ENCODE measurements at regions not wholly inside any gene's neighbourhood (a gene's known extent, or its start where the extent isn't known, plus 50 kb on each side); places are given as distances from the start of the nearest gene placed in this dataset.

DNA sequence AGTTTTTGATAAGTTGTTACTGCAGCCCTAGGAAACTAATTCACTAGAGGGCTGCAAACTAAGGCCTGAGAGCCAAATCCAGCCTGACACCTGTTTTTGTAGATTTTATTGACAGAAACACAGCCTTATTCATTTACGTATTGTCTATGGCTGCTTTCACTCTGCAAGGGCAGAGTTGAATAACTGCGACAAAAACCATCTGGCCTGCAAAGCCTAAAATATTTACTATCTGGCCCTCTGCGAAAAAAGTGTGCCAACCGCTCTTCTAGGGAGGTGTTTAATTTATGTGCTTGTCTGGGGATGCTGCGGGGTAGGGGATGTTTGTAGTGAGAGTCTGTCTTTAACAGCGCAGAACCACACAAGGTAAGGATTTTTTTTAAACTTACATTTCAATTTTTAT, 165.0 kb upstream of the RBFOX1 start:
- DNase-seq (ENCODE audit: extremely low spot score), result no peak
- TF ChIP-seq, protein P1, sequence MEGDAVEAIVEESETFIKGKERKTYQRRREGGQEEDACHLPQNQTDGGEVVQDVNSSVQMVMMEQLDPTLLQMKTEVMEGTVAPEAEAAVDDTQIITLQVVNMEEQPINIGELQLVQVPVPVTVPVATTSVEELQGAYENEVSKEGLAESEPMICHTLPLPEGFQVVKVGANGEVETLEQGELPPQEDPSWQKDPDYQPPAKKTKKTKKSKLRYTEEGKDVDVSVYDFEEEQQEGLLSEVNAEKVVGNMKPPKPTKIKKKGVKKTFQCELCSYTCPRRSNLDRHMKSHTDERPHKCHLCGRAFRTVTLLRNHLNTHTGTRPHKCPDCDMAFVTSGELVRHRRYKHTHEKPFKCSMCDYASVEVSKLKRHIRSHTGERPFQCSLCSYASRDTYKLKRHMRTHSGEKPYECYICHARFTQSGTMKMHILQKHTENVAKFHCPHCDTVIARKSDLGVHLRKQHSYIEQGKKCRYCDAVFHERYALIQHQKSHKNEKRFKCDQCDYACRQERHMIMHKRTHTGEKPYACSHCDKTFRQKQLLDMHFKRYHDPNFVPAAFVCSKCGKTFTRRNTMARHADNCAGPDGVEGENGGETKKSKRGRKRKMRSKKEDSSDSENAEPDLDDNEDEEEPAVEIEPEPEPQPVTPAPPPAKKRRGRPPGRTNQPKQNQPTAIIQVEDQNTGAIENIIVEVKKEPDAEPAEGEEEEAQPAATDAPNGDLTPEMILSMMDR (IDR thresholded peaks at IDR 0.05; ENCODE audit: control extremely low read depth, extremely low read depth, low read depth, missing control alignments), result no peak
- POLR2A ChIA-PET, result no interaction called here
- CTCF ChIA-PET, result no interaction called here

DNA sequence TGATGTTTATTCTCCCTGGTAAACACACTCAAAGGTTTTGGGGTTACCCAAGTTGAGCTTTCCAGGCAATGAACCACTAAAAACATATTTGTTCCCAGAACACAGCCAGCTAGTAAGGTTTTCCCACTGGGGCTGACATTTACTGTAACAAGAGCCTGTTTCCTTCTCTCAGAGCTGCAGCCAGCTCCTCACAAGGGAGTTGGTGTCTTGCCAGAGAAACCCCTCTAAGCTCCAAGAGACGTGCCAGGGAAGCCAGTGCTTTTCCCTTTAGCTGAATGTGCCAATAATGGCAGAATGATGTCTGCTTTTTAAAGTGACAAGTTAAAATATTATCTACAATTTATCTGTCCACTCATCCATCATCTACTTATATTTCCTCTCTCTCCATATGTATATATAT, 170.8 kb upstream of the RBFOX1 start:
- CTCF ChIA-PET, result no interaction called here
- no peak for DNase-seq (ENCODE audit: extremely low spot score)
- POLR2A ChIA-PET, result no interaction called here
- TF ChIP-seq, protein P1 (IDR thresholded peaks at IDR 0.05; ENCODE audit: control extremely low read depth, extremely low read depth, low read depth, missing control alignments), result no peak

DNA sequence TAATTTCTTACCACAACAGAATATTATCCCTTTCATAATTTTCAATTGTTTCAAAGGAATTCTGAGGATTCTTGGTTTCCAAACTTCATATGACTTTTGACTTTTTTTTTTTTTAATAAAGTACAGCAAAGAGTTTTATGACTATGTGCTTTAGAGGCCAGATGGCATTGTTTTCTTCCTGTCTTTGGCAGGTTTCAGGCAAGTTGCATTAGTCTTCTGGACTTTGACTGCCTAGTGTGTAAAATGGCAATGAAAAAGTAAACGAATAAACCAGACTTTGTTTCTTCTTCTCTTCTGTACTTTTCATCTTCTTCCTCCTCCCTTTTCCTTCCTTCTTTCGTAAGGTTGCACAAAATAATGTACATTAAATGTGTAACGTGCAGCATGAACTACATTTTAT, 172.6 kb upstream of the RBFOX1 start:
- TF ChIP-seq, protein P1 (IDR thresholded peaks at IDR 0.05; ENCODE audit: control extremely low read depth, extremely low read depth, low read depth, missing control alignments), result no peak
- no peak for DNase-seq (ENCODE audit: extremely low spot score)
- ChIA-PET POLR2A (no interaction called here), CTCF (no interaction called here)

DNA sequence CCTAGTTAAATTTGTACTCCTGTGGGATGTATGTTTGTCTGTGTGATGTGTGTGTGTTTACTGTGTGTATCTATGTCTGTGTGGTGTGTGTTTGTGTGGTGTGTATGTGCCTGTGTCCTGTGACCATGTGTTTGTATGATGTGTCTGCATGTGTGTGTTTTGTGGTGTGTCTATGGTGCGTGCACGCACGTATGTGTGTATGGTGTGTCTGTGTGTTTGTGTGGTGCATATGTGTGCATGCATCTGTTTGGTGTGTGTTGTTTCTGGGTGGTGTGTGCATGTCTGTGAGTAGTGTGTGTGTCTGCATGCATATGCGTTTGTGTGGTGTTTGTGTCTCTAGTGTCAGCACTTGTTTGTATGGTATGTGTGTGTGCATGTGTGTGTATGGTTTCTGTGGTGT, 174.2 kb upstream of the RBFOX1 start:
- no peak for DNase-seq (ENCODE audit: extremely low spot score)
- CTCF ChIA-PET, result no interaction called here
- TF ChIP-seq, protein P1 (IDR thresholded peaks at IDR 0.05; ENCODE audit: control extremely low read depth, extremely low read depth, low read depth, missing control alignments), result no peak
- POLR2A ChIA-PET, result no interaction called here

DNA sequence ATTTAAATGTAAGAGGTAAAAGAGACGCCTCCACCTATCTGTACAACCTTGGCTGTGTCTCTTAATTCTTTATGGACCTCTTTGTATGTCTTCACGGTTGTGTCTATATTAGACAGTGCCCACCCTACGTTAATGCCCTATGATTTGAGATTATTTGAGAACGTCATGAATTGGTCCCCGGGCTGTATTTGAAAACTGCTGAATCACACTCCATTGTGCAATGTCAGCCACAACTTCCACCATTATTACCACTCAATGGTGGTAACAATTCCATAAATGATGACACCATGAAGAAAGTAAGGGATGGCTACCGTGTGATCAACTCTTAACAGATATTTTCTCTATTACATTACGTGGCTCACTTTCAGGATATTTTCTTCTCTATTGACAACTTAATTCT, 182.4 kb upstream of the RBFOX1 start:
- no peak for DNase-seq (ENCODE audit: extremely low spot score)
- CTCF ChIA-PET, result no interaction called here
- POLR2A ChIA-PET, result no interaction called here
- TF ChIP-seq, protein P1 (IDR thresholded peaks at IDR 0.05; ENCODE audit: control extremely low read depth, extremely low read depth, low read depth, missing control alignments), result no peak

DNA sequence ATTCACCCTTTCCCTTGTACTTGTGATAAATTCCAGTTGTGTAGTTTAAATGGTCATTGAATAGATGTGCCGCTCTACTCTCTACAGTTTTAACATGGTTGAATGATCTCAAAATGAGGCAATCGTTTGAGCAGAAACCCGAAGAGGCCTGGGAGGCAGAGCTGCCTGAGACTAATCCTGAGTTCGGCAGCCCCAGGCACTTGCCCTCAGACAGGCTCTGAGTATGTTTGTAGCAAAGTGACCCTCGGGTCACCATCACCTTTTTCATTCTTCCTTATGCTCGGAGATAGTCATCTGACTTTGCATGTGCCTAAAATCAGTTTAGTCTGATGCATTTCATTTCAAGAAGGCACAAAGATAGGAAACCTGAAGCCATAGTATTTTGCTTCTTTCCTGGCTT, 184.0 kb upstream of the RBFOX1 start:
- CTCF ChIA-PET, result no interaction called here
- DNase-seq (ENCODE audit: extremely low spot score), result no peak
- TF ChIP-seq, protein P1 (IDR thresholded peaks at IDR 0.05; ENCODE audit: control extremely low read depth, extremely low read depth, low read depth, missing control alignments), result no peak
- POLR2A ChIA-PET, result no interaction called here

DNA sequence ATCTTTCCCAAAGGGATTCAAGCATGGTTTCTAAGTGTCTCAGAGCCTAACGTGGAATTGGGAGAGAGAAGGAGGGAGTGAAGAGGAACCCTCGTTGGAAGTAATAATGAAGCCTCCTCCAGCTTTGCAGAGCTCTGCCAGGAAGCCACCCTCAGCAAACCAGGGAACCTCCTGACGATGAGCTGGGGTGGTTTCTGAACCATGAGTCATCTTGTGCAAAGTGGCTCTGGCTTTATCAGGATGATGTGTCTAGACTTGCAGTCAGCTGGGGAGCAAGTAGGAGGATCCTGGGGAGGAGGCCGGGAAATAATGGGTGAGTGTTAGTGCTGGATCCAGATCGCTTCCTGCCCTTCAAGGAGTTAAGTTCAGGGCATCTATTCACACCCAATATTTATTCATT, 191.7 kb upstream of the RBFOX1 start:
- TF ChIP-seq, protein P1 (IDR thresholded peaks at IDR 0.05; ENCODE audit: control extremely low read depth, extremely low read depth, low read depth, missing control alignments), result no peak
- POLR2A ChIA-PET, result no interaction called here
- CTCF ChIA-PET, result no interaction called here
- DNase-seq (ENCODE audit: extremely low spot score), result no peak
